ENCODE measurements at regions not wholly inside any gene's neighbourhood (a gene's known extent, or its start where the extent isn't known, plus 50 kb on each side); places are given as distances from the start of the nearest gene placed in this dataset.

DNA sequence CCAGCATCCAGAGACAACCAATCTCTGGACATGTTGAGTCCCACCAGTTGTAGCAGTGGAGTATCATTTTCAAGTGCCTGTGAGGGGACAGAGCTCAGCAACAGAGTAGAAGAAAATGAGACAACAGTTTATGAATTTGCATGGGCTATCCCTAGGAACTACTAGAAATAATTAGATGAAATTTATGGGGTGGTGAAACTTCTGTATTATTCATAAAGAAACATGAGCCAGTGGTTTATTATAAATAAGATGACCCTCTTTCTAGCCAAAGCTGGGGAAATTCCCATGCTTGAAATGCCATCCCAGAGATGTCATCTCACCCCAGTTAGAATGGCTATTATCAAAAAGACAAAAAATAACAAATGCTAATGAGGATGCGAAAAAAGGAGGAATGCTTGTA lies 55.1 kb upstream of the ITGB8 start:
- no peak for TF ChIP-seq POLR2A (IDR thresholded peaks at IDR 0.05; ENCODE audit: low read depth, low read length)
- TF ChIP-seq POLR2AphosphoS5 (IDR thresholded peaks at IDR 0.05; ENCODE audit: low read depth, low read length) = no peak
- TF ChIP-seq POU2F2 (IDR thresholded peaks at IDR 0.05; ENCODE audit: low read depth, low read length) = no peak
- no peak for TF ChIP-seq TAF1 (IDR thresholded peaks at IDR 0.05; ENCODE audit: low read depth, low read length)
- no peak for TF ChIP-seq PAX5 (IDR thresholded peaks at IDR 0.05; ENCODE audit: insufficient read depth, low read length, severe bottlenecking)
- TF ChIP-seq SPI1 (IDR thresholded peaks at IDR 0.05; ENCODE audit: low read depth, low read length) = no peak

All from GM12891 (cell line).